ENCODE measurements at regions not wholly inside any gene's neighbourhood (a gene's known extent, or its start where the extent isn't known, plus 50 kb on each side); places are given as distances from the start of the nearest gene placed in this dataset.

- peaks cover 16% of the 10 kb centered on the region for H3K9me3 Mint-ChIP-seq
- DNase-seq: no peak
- H3K27me3 Mint-ChIP-seq: peaks cover 9% of the 10 kb centered on the region
- H3K4me1 Mint-ChIP-seq: no peaks in the 10 kb centered on the region
- H3K4me3 Mint-ChIP-seq: no peak overlapping the region
- no peak overlapping the region for H3K27ac Mint-ChIP-seq
- H3K36me3 Mint-ChIP-seq: peaks cover 2% of the 10 kb centered on the region
These were observed 59.2 kb upstream of the ADCY1 start for GRCh38 chr7:45514944-45515343.

DNA sequence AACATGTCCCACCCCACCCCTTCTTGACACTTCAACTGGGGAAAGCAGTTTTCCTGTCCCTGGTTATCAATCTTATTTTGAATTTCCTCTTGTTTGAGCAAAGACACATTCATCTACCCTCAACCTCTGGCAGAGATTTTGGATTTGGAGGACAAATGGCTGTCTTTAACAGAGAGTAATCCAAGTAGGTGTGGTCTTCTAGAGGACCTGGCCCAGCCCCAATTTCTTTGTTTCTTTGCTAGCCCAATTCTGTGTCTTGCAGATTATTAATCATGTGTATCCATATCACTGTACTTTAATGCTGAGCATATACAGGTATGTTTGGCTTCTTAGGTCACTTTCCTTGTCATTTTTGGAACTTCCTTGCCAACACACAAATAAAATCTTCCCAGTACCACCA, 58.8 kb upstream of the ADCY1 start:
- peaks cover 16% of the 10 kb centered on the region for H3K9me3 Mint-ChIP-seq
- peaks cover 2% of the 10 kb centered on the region for H3K36me3 Mint-ChIP-seq
- H3K4me3 Mint-ChIP-seq: no peak overlapping the region
- DNase-seq: no peak
- H3K4me1 Mint-ChIP-seq: no peaks in the 10 kb centered on the region
- H3K27me3 Mint-ChIP-seq: peaks cover 9% of the 10 kb centered on the region
- no peak overlapping the region for H3K27ac Mint-ChIP-seq

Data from activated naive CD8-positive, alpha-beta T cell treated with anti-CD3 and anti-CD28 coated beads for 36 hours (primary cell).